ENCODE measurements at regions not wholly inside any gene's neighbourhood (a gene's known extent, or its start where the extent isn't known, plus 50 kb on each side); places are given as distances from the start of the nearest gene placed in this dataset.

DNA sequence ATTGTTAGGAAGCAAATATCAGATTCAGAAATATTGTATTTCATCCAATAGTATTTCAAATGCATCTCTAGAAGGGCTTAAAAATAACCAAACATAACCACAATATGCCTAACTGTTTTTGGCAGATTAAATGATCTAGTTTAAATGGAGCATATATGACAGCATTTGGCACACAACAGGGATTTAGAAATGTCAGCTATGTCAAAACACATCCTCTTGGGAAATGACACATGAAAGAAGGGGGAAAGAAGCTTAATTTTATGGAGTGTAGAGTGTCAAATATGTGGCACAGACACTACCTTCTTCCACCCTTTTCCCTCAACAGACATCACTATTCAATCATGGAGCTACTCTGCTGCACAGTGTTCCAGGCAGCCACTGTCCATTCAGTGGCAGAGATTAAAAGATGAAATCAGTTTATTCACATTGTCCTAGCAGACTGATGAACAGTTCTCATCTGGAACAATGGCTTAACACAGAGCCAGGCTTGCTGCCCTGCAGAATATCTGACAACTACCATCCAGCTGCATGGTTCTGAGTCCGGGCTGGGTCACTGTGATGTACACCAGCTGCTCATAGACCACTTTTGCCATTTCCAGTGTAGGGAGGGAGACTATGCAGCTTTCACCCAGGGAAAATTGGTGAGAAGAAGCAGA, 349.8 kb downstream of the DHX35 start:
- H3K9ac ChIP-seq: no peak overlapping the region
- H3K27me3 ChIP-seq (ENCODE audit: control insufficient read depth, insufficient read depth, low read length): no peaks in the 10 kb centered on the region
- no peak overlapping the region for H3K4me3 ChIP-seq (ENCODE audit: low read depth, low read length)
- TF ChIP-seq CTCF (IDR thresholded peaks at IDR 0.05): no peak
- H3K9me3 ChIP-seq (ENCODE audit: control insufficient read depth, low read length): peaks cover 4% of the 10 kb centered on the region
- H3K36me3 ChIP-seq (ENCODE audit: control insufficient read depth, insufficient read depth, low read length): no peaks in the 10 kb centered on the region
- no peak overlapping the region for H3K4me2 ChIP-seq (ENCODE audit: low read length)
- H2AFZ ChIP-seq: no peak overlapping the region
- H3K27ac ChIP-seq: no peak overlapping the region
- H3K79me2 ChIP-seq: no peaks in the 10 kb centered on the region
- H3K4me1 ChIP-seq: no peaks in the 10 kb centered on the region

- Histone ChIP-seq H3K4me2 (ENCODE audit: low read length) (no peak overlapping the region), H3K4me1 (no peaks in the 10 kb centered on the region), H3K27me3 (ENCODE audit: control insufficient read depth, insufficient read depth, low read length) (no peaks in the 10 kb centered on the region), H3K27ac (no peak overlapping the region), H3K79me2 (no peaks in the 10 kb centered on the region), H3K36me3 (ENCODE audit: control insufficient read depth, insufficient read depth, low read length) (no peaks in the 10 kb centered on the region), H2AFZ (no peak overlapping the region), H3K4me3 (ENCODE audit: low read depth, low read length) (no peak overlapping the region), H3K9me3 (ENCODE audit: control insufficient read depth, low read length) (peaks cover 4% of the 10 kb centered on the region), H3K9ac (no peak overlapping the region)
- no peak for TF ChIP-seq CTCF (IDR thresholded peaks at IDR 0.05)
These were observed 348.3 kb downstream of the DHX35 start for GRCh38 chr20:39310363-39310995.

DNA sequence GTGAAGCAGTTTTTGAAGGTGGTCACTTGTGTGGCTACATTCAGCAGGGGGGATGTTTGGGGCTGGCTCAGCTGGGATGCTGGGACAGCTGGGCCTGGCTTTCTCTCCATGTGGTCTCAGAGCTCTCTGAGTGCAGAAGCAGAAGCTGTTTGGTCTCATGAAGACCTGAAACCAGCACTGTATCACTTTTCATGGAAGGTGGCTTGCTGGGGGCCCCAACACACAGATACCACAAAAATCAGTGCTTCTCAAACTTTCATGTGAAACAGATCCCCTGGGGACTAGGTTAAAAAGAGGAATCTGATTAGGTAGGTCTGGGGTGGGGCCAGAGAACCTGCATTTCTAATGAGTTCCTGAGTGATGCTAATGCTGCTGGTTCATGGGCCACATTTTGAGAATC, 347.3 kb downstream of the DHX35 start:
- H3K4me3 ChIP-seq (ENCODE audit: low read depth, low read length): no peak overlapping the region
- TF ChIP-seq CTCF (IDR thresholded peaks at IDR 0.05): no peak
- H3K4me1 ChIP-seq: no peaks in the 10 kb centered on the region
- H3K9me3 ChIP-seq (ENCODE audit: control insufficient read depth, low read length): peaks cover 4% of the 10 kb centered on the region
- no peaks in the 10 kb centered on the region for H3K27me3 ChIP-seq (ENCODE audit: control insufficient read depth, insufficient read depth, low read length)
- H3K27ac ChIP-seq: no peak overlapping the region
- no peaks in the 10 kb centered on the region for H3K36me3 ChIP-seq (ENCODE audit: control insufficient read depth, insufficient read depth, low read length)
- no peaks in the 10 kb centered on the region for H3K79me2 ChIP-seq
- H2AFZ ChIP-seq: no peak overlapping the region
- H3K4me2 ChIP-seq (ENCODE audit: low read length): no peak overlapping the region
- H3K9ac ChIP-seq: no peak overlapping the region

- TF ChIP-seq CTCF (IDR thresholded peaks at IDR 0.05): no peak
- no peak overlapping the region for H3K4me2 ChIP-seq (ENCODE audit: low read length)
These were observed 340.2 kb downstream of the DHX35 start for GRCh38 chr20:39302312-39302711.

GRCh38 chr20:39299783-39300182, 337.6 kb downstream of the DHX35 start:
- Histone ChIP-seq H3K9ac (no peak overlapping the region), H3K4me1 (no peaks in the 10 kb centered on the region)
- TF ChIP-seq CTCF (IDR thresholded peaks at IDR 0.05): no peak

More at GRCh38 chr20:39302312-39302711, 340.2 kb downstream of the DHX35 start:
- H3K4me1 ChIP-seq: no peaks in the 10 kb centered on the region
- no peaks in the 10 kb centered on the region for H3K36me3 ChIP-seq (ENCODE audit: control insufficient read depth, insufficient read depth, low read length)
- no peak overlapping the region for H3K4me3 ChIP-seq (ENCODE audit: low read depth, low read length)
- H3K27ac ChIP-seq: no peak overlapping the region
- H3K9ac ChIP-seq: no peak overlapping the region
- H3K27me3 ChIP-seq (ENCODE audit: control insufficient read depth, insufficient read depth, low read length): no peaks in the 10 kb centered on the region
- no peaks in the 10 kb centered on the region for H3K79me2 ChIP-seq
- no peak overlapping the region for H2AFZ ChIP-seq
- H3K9me3 ChIP-seq (ENCODE audit: control insufficient read depth, low read length): no peaks in the 10 kb centered on the region

More at GRCh38 chr20:39299783-39300182, 337.6 kb downstream of the DHX35 start:
- H3K27me3 ChIP-seq (ENCODE audit: control insufficient read depth, insufficient read depth, low read length): no peaks in the 10 kb centered on the region
- H3K36me3 ChIP-seq (ENCODE audit: control insufficient read depth, insufficient read depth, low read length): no peaks in the 10 kb centered on the region
- no peak overlapping the region for H3K4me2 ChIP-seq (ENCODE audit: low read length)
- H3K79me2 ChIP-seq: no peaks in the 10 kb centered on the region
- no peaks in the 10 kb centered on the region for H3K9me3 ChIP-seq (ENCODE audit: control insufficient read depth, low read length)
- no peak overlapping the region for H2AFZ ChIP-seq
- H3K4me3 ChIP-seq (ENCODE audit: low read depth, low read length): no peak overlapping the region
- no peak overlapping the region for H3K27ac ChIP-seq

Measured in parathyroid adenoma (tissue), 2 donors.